ENCODE measurements at regions not wholly inside any gene's neighbourhood (a gene's known extent, or its start where the extent isn't known, plus 50 kb on each side); places are given as distances from the start of the nearest gene placed in this dataset.

GRCh38 chr10:62633976-62634375, 170.5 kb upstream of the ADO start:
- TF ChIP-seq TARDBP (IDR thresholded peaks at IDR 0.05) (no peak), FOXM1 (IDR thresholded peaks at IDR 0.05; ENCODE audit: borderline replicate concordance) (no peak), CTBP1 (IDR thresholded peaks at IDR 0.05; ENCODE audit: borderline replicate concordance) (no peak), LEF1 (IDR thresholded peaks at IDR 0.05; ENCODE audit: borderline replicate concordance) (no peak), SP1 (IDR thresholded peaks at IDR 0.05) (no peak), FOXA1 (IDR thresholded peaks at IDR 0.05) (no peak), BHLHE40 (IDR thresholded peaks at IDR 0.05; ENCODE audit: borderline replicate concordance) (no peak), FOXK2 (IDR thresholded peaks at IDR 0.05) (no peak), ZNF384 (IDR thresholded peaks at IDR 0.05) (no peak), SUZ12 (IDR thresholded peaks at IDR 0.05) (no peak), ARNT (IDR thresholded peaks at IDR 0.05) (no peak)
